OCI-LY3 (cell line): ENCODE measurements at regions not wholly inside any gene's neighbourhood (a gene's known extent, or its start where the extent isn't known, plus 50 kb on each side); places are given as distances from the start of the nearest gene placed in this dataset.

Experiments used
- H2AFZ ChIP-seq: fragments of 200-600, 300-600 bp; shearing (Covaris generic); 2 replicates; pipeline ENCODE4 v1.6.0; 2014; ENCODE audit warnings: antibody characterized with exemption, low read depth, low read length
- H3K27ac ChIP-seq: fragments of 200-600, 300-600 bp; sonication (generic); 2 replicates; pipeline ENCODE4 v1.5.1; 2014; ENCODE audit warnings: mild to moderate bottlenecking, low read length, moderate library complexity, mixed read lengths
- H3K27me3 ChIP-seq: fragments of 200-600, 300-600 bp; sonication (generic); 2 replicates; pipeline ENCODE4 v1.6.1; 2014; ENCODE audit warnings: low read depth, low read length, mixed read lengths
- H3K36me3 ChIP-seq: fragments of 200-600, 300-600 bp; sonication (generic); replicated peaks from 2 replicates; pipeline ENCODE3; 2014; ENCODE audit warnings: low read depth, low read length, mixed read lengths
- H3K4me1 ChIP-seq: fragments of 300-600, 200-600 bp; sonication (generic); 2 replicates; pipeline ENCODE4 v1.6.1; 2014; ENCODE audit warnings: low read length, mixed read lengths
- H3K4me2 ChIP-seq: fragments of 200-600, 300-600 bp; sonication (generic); 2 replicates; pipeline ENCODE4 v1.6.1; 2014; ENCODE audit warnings: low read length, mixed read lengths
- H3K4me3 ChIP-seq: fragments of 300-600, 200-600 bp; sonication (generic); 2 replicates; pipeline ENCODE4 v1.5.1; 2014; ENCODE audit warnings: antibody characterized with exemption, mild to moderate bottlenecking, low read length, moderate library complexity
- H3K79me2 ChIP-seq: fragments of 300-600, 200-600 bp; shearing (Covaris generic); 2 replicates; pipeline ENCODE4 v1.6.1; 2014; ENCODE audit warnings: mild to moderate bottlenecking, low read length, mixed read lengths
- H3K9ac ChIP-seq: fragments of 300-600, 200-600 bp; shearing (Covaris generic); 2 replicates; pipeline ENCODE4 v1.6.0; 2014; ENCODE audit warnings: mild to moderate bottlenecking, low read length, moderate library complexity
- H3K9me3 ChIP-seq: fragments of 200-600, 300-600 bp; shearing (Covaris generic); 2 replicates; pipeline ENCODE4 v1.6.1; 2014; ENCODE audit warnings: low read length, mixed read lengths; ENCODE audit not compliant: insufficient read depth
- H4K20me1 ChIP-seq: fragments of 200-600, 300-600 bp; sonication (generic); 2 replicates; pipeline ENCODE4 v1.6.1; 2016; ENCODE audit warnings: low read length, mixed read lengths; ENCODE audit not compliant: insufficient read depth
- CTCF ChIP-seq: fragments of 200-600, 300-600 bp; sonication (generic); IDR thresholded peaks from 2 replicates; pipeline ENCODE4 v1.5.1; 2014; ENCODE audit warnings: antibody characterized with exemption, low read length, low read depth
- EZH2phosphoT487 ChIP-seq: fragments of 200-600 bp; shearing (Covaris generic); IDR thresholded peaks from 2 replicates; pipeline ENCODE4 v1.6.1; 2018; ENCODE audit warnings: antibody characterized with exemption, mixed run types, low read depth

DNA sequence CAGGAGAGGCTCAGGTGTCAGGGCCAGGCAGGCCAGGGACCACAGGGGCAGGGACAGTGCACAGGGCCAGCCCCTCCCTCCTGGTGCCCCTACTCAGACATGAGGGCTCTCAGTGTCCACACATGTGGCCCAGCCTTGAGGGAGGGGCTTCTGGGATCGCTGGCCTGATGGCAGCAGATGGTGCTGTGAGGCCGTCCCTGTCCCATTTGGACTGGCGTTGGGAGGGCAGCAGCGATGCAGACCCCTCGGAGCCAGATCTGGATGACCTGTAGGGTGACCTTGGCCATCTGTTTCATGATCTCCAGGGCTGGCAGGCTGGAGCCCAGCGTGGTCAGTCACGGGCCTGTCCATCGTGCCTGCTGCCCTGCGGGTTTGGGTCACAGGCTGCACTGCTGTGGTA lies 377.6 kb downstream of the TMEM121 start:
- H3K4me2 ChIP-seq: no peak overlapping the region
- TF ChIP-seq EZH2phosphoT487 (no peak), CTCF (no peak)

DNA sequence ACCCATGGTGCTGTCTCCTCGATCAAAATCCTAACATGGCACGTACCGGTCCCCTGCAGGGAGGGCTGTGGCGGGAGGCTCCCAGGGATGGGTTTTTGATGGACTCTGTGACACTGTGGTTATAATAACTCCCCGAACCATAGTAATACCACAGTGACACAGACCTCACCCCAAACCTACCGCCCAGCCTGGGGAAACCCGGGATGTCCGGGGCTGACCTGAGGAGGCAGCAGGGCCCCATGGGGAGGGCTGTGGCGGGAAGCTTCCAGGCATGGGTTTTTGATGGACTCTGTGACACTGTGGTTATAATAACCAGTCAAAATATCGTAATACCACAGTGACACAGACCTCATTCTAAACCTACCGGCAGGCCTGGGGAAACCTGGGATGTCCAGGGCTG lies 378.0 kb downstream of the TMEM121 start:
- Histone ChIP-seq H3K79me2 (no peaks in the 10 kb centered on the region), H3K4me3 (no peak overlapping the region), H3K9ac (no peak overlapping the region), H3K36me3 (no peaks in the 10 kb centered on the region), H3K27ac (no peak overlapping the region), H3K27me3 (no peaks in the 10 kb centered on the region), H3K4me1 (no peaks in the 10 kb centered on the region), H2AFZ (no peak overlapping the region), H3K9me3 (no peaks in the 10 kb centered on the region), H3K4me2 (no peak overlapping the region), H4K20me1 (no peaks in the 10 kb centered on the region)
- no peak for TF ChIP-seq CTCF
- TF ChIP-seq EZH2phosphoT487: no peak

More for the DNA sequence above, 377.6 kb downstream of the TMEM121 start:
- no peak overlapping the region for H3K9ac ChIP-seq
- no peaks in the 10 kb centered on the region for H3K79me2 ChIP-seq
- no peaks in the 10 kb centered on the region for H3K9me3 ChIP-seq
- H3K27me3 ChIP-seq: no peaks in the 10 kb centered on the region
- no peaks in the 10 kb centered on the region for H3K4me1 ChIP-seq
- no peak overlapping the region for H3K27ac ChIP-seq
- H4K20me1 ChIP-seq: no peaks in the 10 kb centered on the region
- H2AFZ ChIP-seq: no peak overlapping the region
- H3K36me3 ChIP-seq: no peaks in the 10 kb centered on the region
- H3K4me3 ChIP-seq: no peak overlapping the region

GRCh38 chr14:105905456-105905855 lies 379.1 kb downstream of the TMEM121 start:
- Histone ChIP-seq H3K27me3 (no peaks in the 10 kb centered on the region), H3K4me3 (no peak overlapping the region), H3K9ac (no peak overlapping the region), H3K4me1 (no peaks in the 10 kb centered on the region), H3K36me3 (no peaks in the 10 kb centered on the region), H3K4me2 (no peak overlapping the region), H3K79me2 (no peaks in the 10 kb centered on the region), H3K9me3 (no peaks in the 10 kb centered on the region), H3K27ac (no peak overlapping the region), H2AFZ (no peak overlapping the region), H4K20me1 (no peaks in the 10 kb centered on the region)
- no peak for TF ChIP-seq EZH2phosphoT487
- TF ChIP-seq CTCF: no peak

DNA sequence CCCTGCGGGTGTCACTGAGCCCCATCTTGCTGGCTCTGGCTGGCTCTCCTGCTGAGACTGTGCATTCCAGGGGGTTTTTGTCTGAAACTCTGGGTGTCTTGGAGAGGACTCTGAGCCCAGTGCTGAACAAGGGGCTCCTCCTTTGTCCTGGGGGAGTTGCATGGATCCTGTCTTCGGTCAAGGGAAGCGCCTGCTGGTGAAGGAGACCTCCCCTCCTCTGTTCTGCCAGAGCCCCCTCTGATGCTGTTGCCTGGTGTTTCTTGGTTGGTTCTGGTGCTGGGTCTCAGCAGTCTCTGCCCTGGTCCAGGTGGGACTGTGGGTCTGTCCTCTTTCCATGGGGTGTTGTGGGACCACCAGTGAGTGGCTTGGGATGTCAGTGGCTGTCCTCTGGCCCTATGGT lies 380.9 kb downstream of the TMEM121 start:
- no peak overlapping the region for H3K4me3 ChIP-seq
- no peaks in the 10 kb centered on the region for H3K27me3 ChIP-seq
- no peaks in the 10 kb centered on the region for H3K36me3 ChIP-seq
- H3K27ac ChIP-seq: no peak overlapping the region
- H3K9me3 ChIP-seq: no peaks in the 10 kb centered on the region
- no peak overlapping the region for H2AFZ ChIP-seq
- TF ChIP-seq CTCF (no peak), EZH2phosphoT487 (no peak)
- no peak overlapping the region for H3K9ac ChIP-seq
- no peak overlapping the region for H3K4me2 ChIP-seq
- no peaks in the 10 kb centered on the region for H3K79me2 ChIP-seq
- no peaks in the 10 kb centered on the region for H4K20me1 ChIP-seq
- H3K4me1 ChIP-seq: no peaks in the 10 kb centered on the region
